CD4-positive, CD25-positive, alpha-beta regulatory T cell (primary cell): ENCODE measurements at regions not wholly inside any gene's neighbourhood (a gene's known extent, or its start where the extent isn't known, plus 50 kb on each side); places are given as distances from the start of the nearest gene placed in this dataset.

Experiments used
- ATAC-seq, 2 donors: fragments of 150-1000 bp; cut with Tn5 transposase; one replicate each; pipeline ENCODE4 v1.10.0; 2021; ENCODE audit warnings: low read depth in 2 of 2, moderate number of reproducible peaks in 2 of 2, moderate library complexity in 1 of 2
- DNase-seq, 3 donors: peaks; one replicate each; pipeline versions ENCODE4 v3.0.0 to v3.0.0-alpha.2; 2012 to 2022; ENCODE audit warnings: mixed read lengths in 1 of 3
- H3K27ac ChIP-seq: one replicate; pipeline ENCODE4 v1.7.0; 2013; ENCODE audit warnings: mild to moderate bottlenecking, low read length; ENCODE audit not compliant: insufficient read depth, poor library complexity, severe bottlenecking
- H3K27me3 ChIP-seq: one replicate; pipeline ENCODE4 v1.7.0; 2013; ENCODE audit warnings: low read length; ENCODE audit not compliant: control insufficient read depth, insufficient read depth
- H3K36me3 ChIP-seq: one replicate; pipeline ENCODE4 v1.7.0; 2013; ENCODE audit warnings: mild to moderate bottlenecking, low read length, moderate library complexity; ENCODE audit not compliant: control insufficient read depth, insufficient read depth
- H3K4me1 ChIP-seq: 2 replicates; pipeline ENCODE4 v1.7.0; 2013; ENCODE audit warnings: mild to moderate bottlenecking, low read length; ENCODE audit not compliant: insufficient read depth, control insufficient read depth, poor library complexity, severe bottlenecking
- H3K4me3 ChIP-seq: one replicate; pipeline ENCODE4 v1.7.0; 2013; ENCODE audit warnings: low read depth, mild to moderate bottlenecking, low read length, moderate library complexity
- H3K9me3 ChIP-seq, 2 experiments: 1 replicate in 1 of 2; 2 replicates in 1 of 2; pipeline ENCODE4 v1.7.0; 2013; ENCODE audit warnings: low read length in 2 of 2, mild to moderate bottlenecking in 1 of 2, moderate library complexity in 1 of 2; ENCODE audit not compliant: control insufficient read depth in 2 of 2
- H3K27ac Mint-ChIP-seq, 3 donors: one replicate each; pipeline ENCODE4 v1.8.0; 2020 to 2022; ENCODE audit warnings: mild to moderate bottlenecking in 3 of 3, mixed read lengths in 3 of 3, moderate library complexity in 2 of 3
- H3K27me3 Mint-ChIP-seq: one replicate; pipeline ENCODE4 v1.8.0; 2022; ENCODE audit warnings: mild to moderate bottlenecking, mixed read lengths
- H3K36me3 Mint-ChIP-seq: one replicate; pipeline ENCODE4 v1.8.0; 2020; ENCODE audit warnings: mixed read lengths
- H3K4me1 Mint-ChIP-seq, 4 donors: one replicate each; pipeline ENCODE4 v1.8.0; 2020 to 2022; ENCODE audit warnings: mixed read lengths in 4 of 4, mild to moderate bottlenecking in 1 of 4
- H3K4me3 Mint-ChIP-seq, 4 donors: one replicate each; pipeline ENCODE4 v1.8.0; 2020 to 2022; ENCODE audit warnings: mild to moderate bottlenecking in 4 of 4, mixed read lengths in 4 of 4, moderate library complexity in 3 of 4
- H3K9me3 Mint-ChIP-seq, 7 donors: one replicate each; pipeline ENCODE4 v1.8.0; 2020 to 2022; ENCODE audit warnings: mixed read lengths in 7 of 7, mild to moderate bottlenecking in 3 of 7, moderate library complexity in 2 of 7

GRCh38 chr11:91927448-91927847 is 297.2 kb upstream of the FAT3 start:
- H3K9me3 ChIP-seq = no peaks in the 10 kb centered on the region
- no peak overlapping the region for H3K27ac ChIP-seq
- Mint-ChIP-seq H3K4me3 (no peak overlapping the region), H3K27me3 (no peaks in the 10 kb centered on the region), H3K27ac (no peak overlapping the region), H3K36me3 (no peaks in the 10 kb centered on the region), H3K4me1 (no peaks in the 10 kb centered on the region), H3K9me3 (peaks cover 2 to 28% (median 7%) of the 10 kb centered on the region in 7 donors)
- DNase-seq = no peak
- H3K4me1 ChIP-seq = no peaks in the 10 kb centered on the region
- H3K36me3 ChIP-seq = no peaks in the 10 kb centered on the region
- H3K27me3 ChIP-seq = no peaks in the 10 kb centered on the region
- H3K4me3 ChIP-seq = no peak overlapping the region
- ATAC-seq = no peak

GRCh38 chr11:91926965-91927364 is 297.7 kb upstream of the FAT3 start:
- Histone ChIP-seq H3K27me3 (no peaks in the 10 kb centered on the region), H3K9me3 (no peaks in the 10 kb centered on the region), H3K27ac (no peak overlapping the region), H3K4me3 (no peak overlapping the region), H3K4me1 (no peaks in the 10 kb centered on the region), H3K36me3 (no peaks in the 10 kb centered on the region)
- Mint-ChIP-seq H3K4me1 (no peaks in the 10 kb centered on the region), H3K27me3 (no peaks in the 10 kb centered on the region), H3K4me3 (no peak overlapping the region), H3K36me3 (no peaks in the 10 kb centered on the region), H3K9me3 (peaks cover 2 to 30% (median 7%) of the 10 kb centered on the region in 7 donors), H3K27ac (no peak overlapping the region)
- DNase-seq (no peak), ATAC-seq (no peak)

GRCh38 chr11:91922846-91923245 is 301.8 kb upstream of the FAT3 start:
- no peaks in the 10 kb centered on the region for H3K9me3 ChIP-seq
- H3K27ac Mint-ChIP-seq = no peak overlapping the region
- H3K36me3 Mint-ChIP-seq = no peaks in the 10 kb centered on the region
- H3K4me3 Mint-ChIP-seq = no peak overlapping the region
- no peaks in the 10 kb centered on the region for H3K4me1 ChIP-seq
- ATAC-seq = no peak
- no peaks in the 10 kb centered on the region for H3K27me3 Mint-ChIP-seq
- H3K9me3 Mint-ChIP-seq = peaks cover 5 to 28% (median 12%) of the 10 kb centered on the region in 7 donors
- no peak for DNase-seq
- H3K36me3 ChIP-seq = no peaks in the 10 kb centered on the region
- H3K4me3 ChIP-seq = no peak overlapping the region
- no peak overlapping the region for H3K27ac ChIP-seq
- H3K27me3 ChIP-seq = no peaks in the 10 kb centered on the region
- peaks cover 0 to 3% (median 0%) of the 10 kb centered on the region in 4 donors for H3K4me1 Mint-ChIP-seq

- H3K9me3 Mint-ChIP-seq = peaks cover 5 to 24% (median 12%) of the 10 kb centered on the region in 7 donors
- Histone ChIP-seq H3K4me3 (no peak overlapping the region), H3K27me3 (no peaks in the 10 kb centered on the region), H3K4me1 (no peaks in the 10 kb centered on the region), H3K27ac (no peak overlapping the region), H3K9me3 (no peaks in the 10 kb centered on the region), H3K36me3 (no peaks in the 10 kb centered on the region)
- no peak overlapping the region for H3K4me3 Mint-ChIP-seq
- H3K36me3 Mint-ChIP-seq = no peaks in the 10 kb centered on the region
- no peak overlapping the region for H3K27ac Mint-ChIP-seq
- peaks cover 0 to 3% (median 0%) of the 10 kb centered on the region in 4 donors for H3K4me1 Mint-ChIP-seq
- DNase-seq = no peak
- no peaks in the 10 kb centered on the region for H3K27me3 Mint-ChIP-seq
- no peak for ATAC-seq
These were observed 302.6 kb upstream of the FAT3 start for GRCh38 chr11:91921974-91922373.

GRCh38 chr11:91913407-91913806 is 311.2 kb upstream of the FAT3 start:
- H3K9me3 ChIP-seq = no peaks in the 10 kb centered on the region
- Mint-ChIP-seq H3K27me3 (no peaks in the 10 kb centered on the region), H3K4me3 (no peak overlapping the region), H3K36me3 (no peaks in the 10 kb centered on the region), H3K27ac (no peak overlapping the region), H3K9me3 (peaks cover 3 to 19% (median 7%) of the 10 kb centered on the region in 7 donors), H3K4me1 (no peaks in the 10 kb centered on the region)
- no peak overlapping the region for H3K4me3 ChIP-seq
- H3K27ac ChIP-seq = no peak overlapping the region
- no peaks in the 10 kb centered on the region for H3K4me1 ChIP-seq
- no peak for DNase-seq
- no peaks in the 10 kb centered on the region for H3K36me3 ChIP-seq
- H3K27me3 ChIP-seq = no peaks in the 10 kb centered on the region
- no peak for ATAC-seq

- Mint-ChIP-seq H3K27me3 (no peaks in the 10 kb centered on the region), H3K4me3 (no peak overlapping the region), H3K27ac (no peak overlapping the region), H3K36me3 (no peaks in the 10 kb centered on the region), H3K9me3 (peaks cover 4 to 20% (median 8%) of the 10 kb centered on the region in 7 donors), H3K4me1 (no peaks in the 10 kb centered on the region)
- no peak overlapping the region for H3K4me3 ChIP-seq
- no peaks in the 10 kb centered on the region for H3K36me3 ChIP-seq
- H3K27me3 ChIP-seq = no peaks in the 10 kb centered on the region
- H3K9me3 ChIP-seq = no peaks in the 10 kb centered on the region
- ATAC-seq = no peak
- DNase-seq = no peak
- H3K27ac ChIP-seq = no peak overlapping the region
- no peaks in the 10 kb centered on the region for H3K4me1 ChIP-seq
These were observed 312.3 kb upstream of the FAT3 start for GRCh38 chr11:91912322-91912721.

- Mint-ChIP-seq H3K27ac (no peak overlapping the region), H3K27me3 (no peaks in the 10 kb centered on the region), H3K4me3 (no peak overlapping the region), H3K4me1 (no peaks in the 10 kb centered on the region), H3K9me3 (peaks cover 0 to 18% (median 8%) of the 10 kb centered on the region in 7 donors), H3K36me3 (no peaks in the 10 kb centered on the region)
- H3K4me1 ChIP-seq = no peaks in the 10 kb centered on the region
- DNase-seq (no peak), ATAC-seq (no peak)
- H3K9me3 ChIP-seq = no peaks in the 10 kb centered on the region
- H3K27ac ChIP-seq = no peak overlapping the region
- H3K4me3 ChIP-seq = no peak overlapping the region
- no peaks in the 10 kb centered on the region for H3K27me3 ChIP-seq
- H3K36me3 ChIP-seq = no peaks in the 10 kb centered on the region
These were observed 317.6 kb upstream of the FAT3 start for GRCh38 chr11:91906871-91907624.
